MM.1S (cell line): ENCODE measurements at regions not wholly inside any gene's neighbourhood (a gene's known extent, or its start where the extent isn't known, plus 50 kb on each side); places are given as distances from the start of the nearest gene placed in this dataset.

Source experiments
- EZH2 ChIP-seq: fragments of 300-600 bp; sonication (generic); optimal IDR thresholded peaks from 2 replicates; pipeline ENCODE3; 2017; ENCODE audit warnings: low read depth, mild to moderate bottlenecking, antibody characterized with exemption, low read length, mixed read lengths
- TF ChIP-seq, protein P1 (sequence below): fragments of 300-600 bp; sonication (generic); IDR thresholded peaks from 2 replicates; pipeline ENCODE4 v1.5.1; 2016; ENCODE audit warnings: antibody characterized with exemption, low read length, mixed read lengths

DNA sequence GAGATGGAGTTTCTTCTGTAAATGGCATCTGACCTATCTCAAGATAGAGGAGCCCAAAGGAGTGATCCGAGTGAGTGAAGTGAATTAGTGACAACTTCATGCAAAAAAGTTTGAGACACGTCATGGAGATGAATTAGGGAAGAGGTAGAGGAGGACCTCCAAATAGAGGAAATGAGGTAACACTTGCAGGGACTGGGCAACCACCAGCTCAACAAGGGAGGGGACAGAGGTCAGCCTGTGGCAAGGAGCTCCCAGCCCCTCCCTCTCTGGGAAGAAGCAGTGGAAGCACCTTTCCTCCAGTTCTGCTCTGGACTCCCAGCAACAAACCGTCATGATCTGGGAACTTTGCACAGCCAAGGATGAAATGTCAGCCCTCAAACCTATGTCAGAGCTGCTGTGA, 83.5 kb upstream of the IKZF1 start:
- TF ChIP-seq, protein P1, sequence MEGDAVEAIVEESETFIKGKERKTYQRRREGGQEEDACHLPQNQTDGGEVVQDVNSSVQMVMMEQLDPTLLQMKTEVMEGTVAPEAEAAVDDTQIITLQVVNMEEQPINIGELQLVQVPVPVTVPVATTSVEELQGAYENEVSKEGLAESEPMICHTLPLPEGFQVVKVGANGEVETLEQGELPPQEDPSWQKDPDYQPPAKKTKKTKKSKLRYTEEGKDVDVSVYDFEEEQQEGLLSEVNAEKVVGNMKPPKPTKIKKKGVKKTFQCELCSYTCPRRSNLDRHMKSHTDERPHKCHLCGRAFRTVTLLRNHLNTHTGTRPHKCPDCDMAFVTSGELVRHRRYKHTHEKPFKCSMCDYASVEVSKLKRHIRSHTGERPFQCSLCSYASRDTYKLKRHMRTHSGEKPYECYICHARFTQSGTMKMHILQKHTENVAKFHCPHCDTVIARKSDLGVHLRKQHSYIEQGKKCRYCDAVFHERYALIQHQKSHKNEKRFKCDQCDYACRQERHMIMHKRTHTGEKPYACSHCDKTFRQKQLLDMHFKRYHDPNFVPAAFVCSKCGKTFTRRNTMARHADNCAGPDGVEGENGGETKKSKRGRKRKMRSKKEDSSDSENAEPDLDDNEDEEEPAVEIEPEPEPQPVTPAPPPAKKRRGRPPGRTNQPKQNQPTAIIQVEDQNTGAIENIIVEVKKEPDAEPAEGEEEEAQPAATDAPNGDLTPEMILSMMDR, result no peak
- no peak for TF ChIP-seq EZH2
